ENCODE measurements at regions not wholly inside any gene's neighbourhood (a gene's known extent, or its start where the extent isn't known, plus 50 kb on each side); places are given as distances from the start of the nearest gene placed in this dataset.
"Not testable (repeated sequence)": the region's sequence is repeated elsewhere in the genome, so short reads cannot be mapped to it uniquely, and the experiment has no call there.

DNA sequence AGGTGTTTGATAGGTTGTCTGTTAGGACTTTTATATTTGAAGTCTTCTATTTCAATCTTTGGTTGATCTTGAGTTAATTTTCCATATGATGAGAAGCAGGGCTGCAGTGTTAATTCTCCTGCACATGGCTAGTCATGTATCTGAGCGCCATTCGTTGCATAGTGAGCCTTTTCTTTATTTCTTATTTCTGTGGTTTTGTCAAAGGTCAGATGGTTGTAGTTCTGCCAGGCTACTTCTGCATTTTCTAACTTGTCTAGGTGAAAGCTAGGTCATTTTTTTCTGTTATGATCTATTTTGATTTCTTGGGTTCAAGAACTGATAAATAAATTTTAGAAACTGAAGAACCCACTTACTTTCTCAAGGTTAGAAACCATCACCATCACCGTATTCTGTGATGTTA lies 56.7 kb downstream of the CCDC74A start:
- H3K4me1 Mint-ChIP-seq (ENCODE audit: low read depth) = no peaks in the 10 kb centered on the region
- ChIA-PET POLR2A (no interaction called here), CTCF (no interaction called here)
- H3K9me3 Mint-ChIP-seq = no peaks in the 10 kb centered on the region
- no peak for DNase-seq
- no peaks in the 10 kb centered on the region for H3K36me3 Mint-ChIP-seq
- H3K27me3 Mint-ChIP-seq = peaks cover 29% of the 10 kb centered on the region
- intact Hi-C loops (cut with micrococcal nuclease) = no loop called here
- no peak overlapping the region for H3K4me3 Mint-ChIP-seq
- no peak overlapping the region for H3K27ac Mint-ChIP-seq

DNA sequence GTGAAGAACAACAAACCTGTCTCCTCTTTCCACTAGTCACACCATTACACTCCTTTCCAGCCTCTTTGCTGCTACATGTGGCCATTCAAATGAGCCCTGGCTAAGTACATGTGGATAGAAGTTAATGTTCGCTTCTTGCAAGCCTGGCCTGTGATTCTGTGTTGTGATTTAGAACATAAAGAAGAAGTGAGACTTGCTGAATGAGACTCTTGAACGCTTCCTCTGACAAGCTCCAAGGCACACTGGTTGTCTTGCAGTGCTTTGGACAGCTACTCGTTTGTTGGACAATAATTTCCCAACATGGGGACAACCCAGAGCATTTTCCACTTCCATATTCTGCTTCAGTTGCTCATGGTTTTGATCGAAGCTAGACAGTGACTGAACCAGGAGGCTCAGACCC lies 57.3 kb downstream of the CCDC74A start:
- Mint-ChIP-seq H3K27ac (no peak overlapping the region), H3K4me3 (no peak overlapping the region), H3K9me3 (no peaks in the 10 kb centered on the region), H3K27me3 (peaks cover 29% of the 10 kb centered on the region), H3K4me1 (ENCODE audit: low read depth) (no peaks in the 10 kb centered on the region), H3K36me3 (no peaks in the 10 kb centered on the region)
- intact Hi-C loops (cut with micrococcal nuclease) = no loop called here
- CTCF ChIA-PET = no interaction called here
- DNase-seq = no peak
- POLR2A ChIA-PET = no interaction called here

DNA sequence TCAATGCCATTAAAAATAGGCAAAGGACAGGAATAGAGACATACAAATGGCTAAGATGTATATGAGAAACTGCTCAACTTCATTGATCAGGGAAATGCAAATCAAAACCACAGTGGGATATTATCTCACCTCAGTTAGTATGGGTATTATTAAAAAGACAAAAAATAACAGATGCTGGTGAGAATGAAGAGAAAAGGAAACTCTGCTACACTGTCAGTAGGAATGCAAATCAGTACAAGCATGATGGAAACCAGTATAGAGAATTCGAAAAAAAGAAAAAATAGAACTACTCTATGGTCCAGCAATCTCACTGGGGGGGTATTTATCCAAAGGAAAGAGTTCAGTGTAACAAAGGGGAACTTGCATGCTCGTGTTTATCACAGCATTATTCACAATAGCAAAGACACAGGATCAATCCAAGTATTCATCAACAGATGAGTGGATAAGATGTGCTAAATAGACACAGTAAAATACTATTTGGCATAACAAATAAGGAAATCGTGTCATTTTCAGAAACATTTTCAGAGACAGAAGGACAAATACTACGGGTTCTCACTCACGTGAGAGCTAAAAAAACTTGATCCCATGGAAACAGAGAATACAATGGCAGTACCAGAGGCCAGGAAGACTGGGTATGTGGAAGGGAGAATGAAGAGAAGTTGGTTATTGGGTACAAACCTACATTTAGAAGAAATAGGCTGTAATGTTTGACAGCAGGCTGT lies 60.6 kb downstream of the CCDC74A start:
- Mint-ChIP-seq H3K27ac (no peak overlapping the region), H3K27me3 (peaks cover 12% of the 10 kb centered on the region), H3K4me1 (ENCODE audit: low read depth) (no peaks in the 10 kb centered on the region), H3K4me3 (no peak overlapping the region), H3K9me3 (no peaks in the 10 kb centered on the region), H3K36me3 (no peaks in the 10 kb centered on the region)
- ChIA-PET POLR2A (no interaction called here), CTCF (no interaction called here)
- intact Hi-C loops (cut with micrococcal nuclease) = no loop called here
- no peak for DNase-seq

DNA sequence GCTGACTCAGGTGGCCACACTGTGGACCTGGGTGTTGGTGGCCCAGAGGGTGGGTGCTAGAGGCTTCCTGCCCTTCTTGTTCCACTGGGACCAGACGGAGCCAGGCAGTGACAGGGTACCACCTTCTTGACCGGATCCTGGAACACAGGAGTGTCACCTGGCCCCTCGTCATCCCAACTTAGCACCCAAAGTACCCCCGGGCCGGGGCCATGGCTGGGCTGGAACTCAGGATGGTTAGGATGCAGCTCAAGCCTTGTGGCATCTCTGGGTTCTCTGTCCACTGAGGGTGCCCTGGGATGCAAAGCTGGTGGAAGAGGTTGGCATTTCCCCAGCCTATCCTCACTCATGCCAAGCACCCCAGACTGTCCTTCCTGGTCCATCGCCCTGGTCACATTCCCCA lies 61.4 kb downstream of the CCDC74A start:
- H3K4me3 Mint-ChIP-seq; H3K36me3 Mint-ChIP-seq; POLR2A ChIA-PET; CTCF ChIA-PET; H3K27me3 Mint-ChIP-seq; intact Hi-C loops (cut with micrococcal nuclease); H3K9me3 Mint-ChIP-seq; DNase-seq; H3K27ac Mint-ChIP-seq; H3K4me1 Mint-ChIP-seq (ENCODE audit: low read depth): not testable (repeated sequence)

DNA sequence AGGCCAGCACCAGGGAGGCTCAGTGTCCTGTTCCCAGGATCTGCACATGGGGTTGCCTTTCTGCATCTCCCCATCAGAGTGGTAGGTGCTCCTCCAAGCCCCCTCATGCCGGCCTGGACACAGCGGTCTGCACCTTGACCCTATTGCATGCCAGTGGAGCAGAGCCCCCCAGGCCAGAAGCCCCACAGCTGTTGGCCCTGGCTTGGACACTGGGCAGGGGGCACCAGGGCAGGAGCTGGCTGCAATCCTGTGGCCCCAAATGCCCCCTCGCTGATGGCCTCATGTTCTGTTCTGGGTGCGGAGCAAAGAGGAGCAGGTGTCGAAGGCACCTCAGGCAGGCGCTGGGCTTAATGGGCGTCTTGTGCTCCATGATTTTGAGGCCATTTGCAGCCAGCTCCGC lies 62.7 kb downstream of the CCDC74A start:
- Mint-ChIP-seq H3K27me3 (peaks cover 6% of the 10 kb centered on the region), H3K4me1 (ENCODE audit: low read depth) (no peaks in the 10 kb centered on the region), H3K9me3 (no peaks in the 10 kb centered on the region), H3K27ac (no peak overlapping the region), H3K4me3 (no peak overlapping the region), H3K36me3 (no peaks in the 10 kb centered on the region)
- intact Hi-C loops (cut with micrococcal nuclease) = no loop called here
- DNase-seq = no peak
- CTCF ChIA-PET = no interaction called here
- POLR2A ChIA-PET = no interaction called here

DNA sequence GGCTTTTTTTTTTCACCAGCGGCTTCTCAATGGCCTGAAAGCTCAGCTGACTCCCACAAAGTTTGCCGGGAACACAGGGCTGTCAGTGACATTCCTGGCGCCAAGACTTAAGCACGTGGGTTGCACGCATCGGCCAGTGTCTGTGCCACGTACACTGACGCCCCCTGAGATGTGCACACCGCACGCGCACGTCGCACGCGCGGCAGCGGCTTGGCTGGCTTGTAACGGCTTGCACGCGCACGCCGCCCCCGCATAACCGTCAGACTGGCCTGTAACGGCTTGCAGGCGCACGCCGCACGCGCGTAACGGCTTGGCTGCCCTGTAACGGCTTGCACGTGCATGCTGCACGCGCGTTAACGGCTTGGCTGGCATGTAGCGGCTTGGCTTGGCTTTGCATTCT lies 63.2 kb downstream of the CCDC74A start:
- Mint-ChIP-seq H3K4me1 (ENCODE audit: low read depth) (no peaks in the 10 kb centered on the region), H3K36me3 (no peaks in the 10 kb centered on the region), H3K27me3 (peaks cover 8% of the 10 kb centered on the region), H3K9me3 (no peaks in the 10 kb centered on the region), H3K4me3 (no peak overlapping the region), H3K27ac (no peak overlapping the region)
- ChIA-PET POLR2A (no interaction called here), CTCF (no interaction called here)
- no peak for DNase-seq
- intact Hi-C loops (cut with micrococcal nuclease) = no loop called here

GRCh38 chr2:131596561-131596960 lies 68.9 kb downstream of the CCDC74A start:
- H3K36me3 Mint-ChIP-seq; H3K9me3 Mint-ChIP-seq; DNase-seq; POLR2A ChIA-PET; H3K4me1 Mint-ChIP-seq (ENCODE audit: low read depth); H3K4me3 Mint-ChIP-seq; H3K27ac Mint-ChIP-seq; intact Hi-C loops (cut with micrococcal nuclease); CTCF ChIA-PET: not testable (repeated sequence)
- peaks cover 11% of the 10 kb centered on the region for H3K27me3 Mint-ChIP-seq

- H3K27ac Mint-ChIP-seq; intact Hi-C loops (cut with micrococcal nuclease); POLR2A ChIA-PET; H3K9me3 Mint-ChIP-seq; H3K4me1 Mint-ChIP-seq (ENCODE audit: low read depth); H3K27me3 Mint-ChIP-seq; DNase-seq; H3K36me3 Mint-ChIP-seq; CTCF ChIA-PET; H3K4me3 Mint-ChIP-seq: not testable (repeated sequence)
These were observed 74.8 kb downstream of the CCDC74A start for GRCh38 chr2:131602444-131602843.

DNA sequence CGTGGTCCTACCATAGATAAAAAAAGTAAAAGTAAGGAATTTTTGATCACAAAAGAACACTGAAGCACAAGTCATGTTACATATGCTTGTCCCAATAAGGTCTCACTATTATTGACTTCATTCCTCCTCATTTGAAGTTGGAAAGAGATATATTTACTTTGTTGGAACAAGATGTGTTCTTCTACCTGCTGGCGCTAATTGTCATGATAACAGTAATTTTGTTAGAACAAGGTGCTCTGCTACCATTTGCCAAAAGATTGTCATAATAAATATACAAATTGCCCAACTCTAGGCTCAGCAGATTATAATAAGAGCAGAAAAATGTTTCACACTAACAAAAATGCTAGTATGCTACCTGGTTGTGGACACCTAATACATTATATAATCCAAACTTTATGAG lies 77.0 kb downstream of the CCDC74A start:
- H3K4me1 Mint-ChIP-seq (ENCODE audit: low read depth); H3K4me3 Mint-ChIP-seq; H3K27ac Mint-ChIP-seq; intact Hi-C loops (cut with micrococcal nuclease); H3K36me3 Mint-ChIP-seq; H3K9me3 Mint-ChIP-seq; CTCF ChIA-PET; DNase-seq; POLR2A ChIA-PET: not testable (repeated sequence)
- H3K27me3 Mint-ChIP-seq = peaks cover 12% of the 10 kb centered on the region

- H3K4me1 Mint-ChIP-seq (ENCODE audit: low read depth); CTCF ChIA-PET; POLR2A ChIA-PET; H3K27ac Mint-ChIP-seq; DNase-seq; intact Hi-C loops (cut with micrococcal nuclease); H3K9me3 Mint-ChIP-seq; H3K4me3 Mint-ChIP-seq; H3K36me3 Mint-ChIP-seq: not testable (repeated sequence)
- H3K27me3 Mint-ChIP-seq = peaks cover 12% of the 10 kb centered on the region
These were observed 78.7 kb downstream of the CCDC74A start for GRCh38 chr2:131606366-131606765.

DNA sequence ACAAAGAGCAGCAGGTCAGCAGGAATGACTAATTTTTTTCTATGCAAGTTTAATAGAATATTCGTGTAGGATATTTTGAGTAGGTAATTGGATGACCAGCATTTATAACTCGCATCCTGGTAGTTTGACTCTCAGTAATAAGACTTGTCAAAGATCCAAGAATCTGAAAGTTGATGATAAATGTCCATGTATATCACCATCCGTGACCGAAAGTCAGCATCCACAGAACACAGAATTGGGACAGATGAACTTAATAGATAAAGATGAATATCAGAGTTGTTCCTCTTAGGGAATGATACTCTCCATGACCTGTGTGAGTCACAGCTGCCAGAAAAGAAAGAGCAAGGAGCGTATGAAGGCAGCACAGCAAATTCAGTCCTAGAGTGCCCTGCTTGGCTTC lies 79.4 kb downstream of the CCDC74A start:
- POLR2A ChIA-PET; intact Hi-C loops (cut with micrococcal nuclease); DNase-seq; H3K4me3 Mint-ChIP-seq; H3K4me1 Mint-ChIP-seq (ENCODE audit: low read depth); H3K9me3 Mint-ChIP-seq; H3K27ac Mint-ChIP-seq; CTCF ChIA-PET; H3K36me3 Mint-ChIP-seq: not testable (repeated sequence)
- H3K27me3 Mint-ChIP-seq = peaks cover 12% of the 10 kb centered on the region

GRCh38 chr2:131614539-131614938 lies 86.9 kb downstream of the CCDC74A start:
- H3K9me3 Mint-ChIP-seq; POLR2A ChIA-PET; intact Hi-C loops (cut with micrococcal nuclease); CTCF ChIA-PET; H3K4me1 Mint-ChIP-seq (ENCODE audit: low read depth); H3K4me3 Mint-ChIP-seq; H3K27me3 Mint-ChIP-seq; H3K36me3 Mint-ChIP-seq; DNase-seq; H3K27ac Mint-ChIP-seq: not testable (repeated sequence)

- DNase-seq; CTCF ChIA-PET; H3K9me3 Mint-ChIP-seq; H3K27ac Mint-ChIP-seq; intact Hi-C loops (cut with micrococcal nuclease); H3K36me3 Mint-ChIP-seq; H3K27me3 Mint-ChIP-seq; POLR2A ChIA-PET; H3K4me1 Mint-ChIP-seq (ENCODE audit: low read depth); H3K4me3 Mint-ChIP-seq: not testable (repeated sequence)
These were observed 90.6 kb downstream of the CCDC74A start for GRCh38 chr2:131618320-131618719.

DNA sequence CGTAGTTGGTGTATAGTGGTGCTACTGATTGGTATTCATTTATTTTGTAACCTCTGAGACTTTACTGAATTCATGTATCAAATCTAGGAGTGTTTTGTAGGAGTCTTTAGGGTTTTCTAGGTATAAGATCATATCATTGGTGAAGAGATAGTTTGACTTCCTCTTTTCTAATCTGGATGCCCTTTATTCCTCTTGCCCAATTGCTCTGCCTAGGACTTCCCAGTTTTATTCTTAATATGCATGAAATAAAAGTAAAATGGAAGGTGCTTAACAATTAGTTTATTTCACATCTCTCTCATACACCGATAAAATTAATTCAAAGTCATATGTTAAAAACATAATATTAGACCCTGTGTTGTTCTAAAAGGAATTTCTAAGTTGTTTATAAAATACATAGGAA lies 95.2 kb downstream of the CCDC74A start:
- CTCF ChIA-PET; H3K36me3 Mint-ChIP-seq; H3K27ac Mint-ChIP-seq; H3K4me1 Mint-ChIP-seq (ENCODE audit: low read depth); DNase-seq; H3K4me3 Mint-ChIP-seq; POLR2A ChIA-PET; H3K9me3 Mint-ChIP-seq; intact Hi-C loops (cut with micrococcal nuclease): not testable (repeated sequence)
- H3K27me3 Mint-ChIP-seq = peaks cover 10% of the 10 kb centered on the region

Data from activated CD4-positive, alpha-beta memory T cell treated with anti-CD3 and anti-CD28 coated beads for 36 hours (primary cell).